ENCODE measurements at regions not wholly inside any gene's neighbourhood (a gene's known extent, or its start where the extent isn't known, plus 50 kb on each side); places are given as distances from the start of the nearest gene placed in this dataset.

GRCh38 chr13:47603365-47603764, 397.7 kb downstream of the SUCLA2 start:
- TF ChIP-seq, protein P1, sequence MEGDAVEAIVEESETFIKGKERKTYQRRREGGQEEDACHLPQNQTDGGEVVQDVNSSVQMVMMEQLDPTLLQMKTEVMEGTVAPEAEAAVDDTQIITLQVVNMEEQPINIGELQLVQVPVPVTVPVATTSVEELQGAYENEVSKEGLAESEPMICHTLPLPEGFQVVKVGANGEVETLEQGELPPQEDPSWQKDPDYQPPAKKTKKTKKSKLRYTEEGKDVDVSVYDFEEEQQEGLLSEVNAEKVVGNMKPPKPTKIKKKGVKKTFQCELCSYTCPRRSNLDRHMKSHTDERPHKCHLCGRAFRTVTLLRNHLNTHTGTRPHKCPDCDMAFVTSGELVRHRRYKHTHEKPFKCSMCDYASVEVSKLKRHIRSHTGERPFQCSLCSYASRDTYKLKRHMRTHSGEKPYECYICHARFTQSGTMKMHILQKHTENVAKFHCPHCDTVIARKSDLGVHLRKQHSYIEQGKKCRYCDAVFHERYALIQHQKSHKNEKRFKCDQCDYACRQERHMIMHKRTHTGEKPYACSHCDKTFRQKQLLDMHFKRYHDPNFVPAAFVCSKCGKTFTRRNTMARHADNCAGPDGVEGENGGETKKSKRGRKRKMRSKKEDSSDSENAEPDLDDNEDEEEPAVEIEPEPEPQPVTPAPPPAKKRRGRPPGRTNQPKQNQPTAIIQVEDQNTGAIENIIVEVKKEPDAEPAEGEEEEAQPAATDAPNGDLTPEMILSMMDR (IDR thresholded peaks at IDR 0.05) = no peak
- DNase-seq (no peak), ATAC-seq (no peak)
- Histone ChIP-seq H3K27ac (no peak overlapping the region), H3K27me3 (no peaks in the 10 kb centered on the region), H3K4me1 (no peaks in the 10 kb centered on the region), H3K9me3 (peaks cover 0 to 23% (median 3%) of the 10 kb centered on the region in 11 donors), H3K36me3 (no peaks in the 10 kb centered on the region), H3K4me3 (no peak overlapping the region)
- intact Hi-C loops (cut with DNase I) = no loop called here

GRCh38 chr13:47598340-47598911, 402.6 kb downstream of the SUCLA2 start:
- intact Hi-C loops (cut with DNase I) = loop anchor here in 7 of 10 donors (1.0 to 10.0 kb wide), 4 partner anchors 176 to 184 kb away; no protein-coding TSS in a partner anchor
- WGBS, 2 donors = 40 to 49% methylated on average over 2 of the region's 2 CpGs
- H3K27ac ChIP-seq = no peak overlapping the region
- no peak overlapping the region for H3K4me3 ChIP-seq
- no peaks in the 10 kb centered on the region for H3K36me3 ChIP-seq
- no peak for DNase-seq
- H3K9me3 ChIP-seq = peaks cover 0 to 27% (median 5%) of the 10 kb centered on the region in 11 donors
- TF ChIP-seq, protein P1 (IDR thresholded peaks at IDR 0.05) = peak in 7 of 9 donors; percentile 22 to 51 (median 36)
- no peaks in the 10 kb centered on the region for H3K4me1 ChIP-seq
- ATAC-seq = no peak
- H3K27me3 ChIP-seq = no peaks in the 10 kb centered on the region

- ATAC-seq (no peak), DNase-seq (no peak)
- no peaks in the 10 kb centered on the region for H3K36me3 ChIP-seq
- no peaks in the 10 kb centered on the region for H3K4me1 ChIP-seq
- peaks cover 0 to 33% (median 5%) of the 10 kb centered on the region in 11 donors for H3K9me3 ChIP-seq
- TF ChIP-seq, protein P1 (IDR thresholded peaks at IDR 0.05) = no peak
- H3K27me3 ChIP-seq = no peaks in the 10 kb centered on the region
- H3K4me3 ChIP-seq = no peak overlapping the region
- no peak overlapping the region for H3K27ac ChIP-seq
- intact Hi-C loops (cut with DNase I) = loop anchor here in 6 of 10 donors (5.0 to 10.0 kb wide), 3 partner anchors 173 to 180 kb away; no protein-coding TSS in a partner anchor
Observed at GRCh38 chr13:47594833-47595232, 406.2 kb downstream of the SUCLA2 start.

- Histone ChIP-seq H3K4me3 (no peak overlapping the region), H3K27me3 (no peaks in the 10 kb centered on the region), H3K36me3 (no peaks in the 10 kb centered on the region), H3K4me1 (no peaks in the 10 kb centered on the region), H3K27ac (no peak overlapping the region), H3K9me3 (peaks cover 0 to 33% (median 5%) of the 10 kb centered on the region in 11 donors)
- no peak for DNase-seq
- ATAC-seq = peak in 1 of 8 donors; percentile 22
- WGBS, 2 donors = 63 to 75% methylated on average over 1 of the region's 1 CpG
- intact Hi-C loops (cut with DNase I) = loop anchor here in 2 of 10 donors (10.0 kb wide), 1 partner anchor 177 kb away; no protein-coding TSS in a partner anchor
- TF ChIP-seq, protein P1 (IDR thresholded peaks at IDR 0.05) = no peak
Observed at GRCh38 chr13:47592256-47592655, 408.8 kb downstream of the SUCLA2 start.
